GM18498 (cell line): ENCODE measurements at regions not wholly inside any gene's neighbourhood (a gene's known extent, or its start where the extent isn't known, plus 50 kb on each side); places are given as distances from the start of the nearest gene placed in this dataset.
A peak's percentile ranks its signal among the peaks of the same experiment; 100 is the strongest.

Experiments
- ATAC-seq: cut with Tn5 transposase; IDR thresholded peaks from one replicate; pipeline ENCODE4 v1.9.1; 2021; ENCODE audit warnings: mild to moderate bottlenecking, moderate library complexity; ENCODE audit not compliant: unreplicated experiment

DNA sequence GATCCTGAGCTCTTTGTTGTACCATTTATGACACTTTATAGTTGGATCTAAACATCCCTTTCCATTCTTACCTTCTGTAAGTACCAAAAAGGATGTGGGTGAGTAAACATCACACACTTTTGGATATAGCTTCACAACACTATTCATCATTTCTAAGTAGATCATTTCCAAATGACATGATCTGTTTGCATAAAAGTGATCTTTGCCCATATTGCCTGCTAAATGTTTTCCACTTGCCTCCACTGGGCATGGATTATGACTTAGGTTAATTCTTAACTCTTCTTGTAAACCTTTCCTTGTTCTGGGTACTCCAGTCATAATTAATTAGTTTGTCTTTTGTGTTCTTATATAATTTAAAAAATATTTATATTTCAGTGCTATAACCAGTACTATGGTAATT is 244.9 kb upstream of the AGA start:
- no peak for ATAC-seq

DNA sequence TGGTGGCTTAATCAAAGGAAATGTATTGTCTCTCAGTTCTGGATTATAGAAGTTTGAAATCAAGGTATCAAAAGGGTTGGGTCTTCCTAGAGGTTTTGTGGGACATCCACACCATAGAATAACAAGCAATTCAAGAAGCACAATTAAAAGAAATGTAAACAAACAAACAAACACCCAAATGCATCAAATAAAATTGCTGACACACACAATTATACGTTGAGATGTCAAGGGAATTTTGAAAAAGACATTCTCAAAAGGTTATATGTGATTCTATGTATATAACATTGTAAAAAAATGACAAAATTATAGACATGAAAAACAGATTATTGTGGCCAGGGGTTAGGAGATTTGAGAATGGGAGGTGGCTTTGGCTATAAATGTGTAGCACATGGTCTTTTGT is 250.7 kb upstream of the AGA start:
- no peak for ATAC-seq

DNA sequence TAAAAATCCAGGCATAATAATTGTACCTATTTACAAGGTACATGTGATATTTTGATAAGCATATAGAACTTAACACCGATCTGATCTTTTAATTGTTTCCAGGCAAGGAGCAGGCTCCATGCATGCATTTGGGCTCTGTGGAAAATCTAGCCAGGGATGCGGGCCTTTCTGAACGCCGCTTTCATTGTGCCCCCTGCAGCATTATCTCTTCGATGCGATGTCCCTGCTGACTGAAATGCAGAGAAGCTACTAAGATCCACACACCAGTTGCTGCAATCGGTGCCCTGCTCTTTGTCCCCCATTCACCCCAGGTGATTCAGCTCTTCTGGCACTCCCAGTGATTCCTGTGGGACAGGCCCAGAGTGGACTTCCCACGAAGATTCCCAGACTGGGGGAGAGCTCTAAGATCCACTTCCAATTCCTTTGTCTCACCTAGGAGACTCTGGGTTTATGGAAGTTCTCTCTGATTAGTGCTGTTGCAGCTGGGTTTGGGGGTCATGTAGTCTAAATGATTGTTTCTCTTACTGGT is 254.3 kb upstream of the AGA start:
- ATAC-seq: no peak

DNA sequence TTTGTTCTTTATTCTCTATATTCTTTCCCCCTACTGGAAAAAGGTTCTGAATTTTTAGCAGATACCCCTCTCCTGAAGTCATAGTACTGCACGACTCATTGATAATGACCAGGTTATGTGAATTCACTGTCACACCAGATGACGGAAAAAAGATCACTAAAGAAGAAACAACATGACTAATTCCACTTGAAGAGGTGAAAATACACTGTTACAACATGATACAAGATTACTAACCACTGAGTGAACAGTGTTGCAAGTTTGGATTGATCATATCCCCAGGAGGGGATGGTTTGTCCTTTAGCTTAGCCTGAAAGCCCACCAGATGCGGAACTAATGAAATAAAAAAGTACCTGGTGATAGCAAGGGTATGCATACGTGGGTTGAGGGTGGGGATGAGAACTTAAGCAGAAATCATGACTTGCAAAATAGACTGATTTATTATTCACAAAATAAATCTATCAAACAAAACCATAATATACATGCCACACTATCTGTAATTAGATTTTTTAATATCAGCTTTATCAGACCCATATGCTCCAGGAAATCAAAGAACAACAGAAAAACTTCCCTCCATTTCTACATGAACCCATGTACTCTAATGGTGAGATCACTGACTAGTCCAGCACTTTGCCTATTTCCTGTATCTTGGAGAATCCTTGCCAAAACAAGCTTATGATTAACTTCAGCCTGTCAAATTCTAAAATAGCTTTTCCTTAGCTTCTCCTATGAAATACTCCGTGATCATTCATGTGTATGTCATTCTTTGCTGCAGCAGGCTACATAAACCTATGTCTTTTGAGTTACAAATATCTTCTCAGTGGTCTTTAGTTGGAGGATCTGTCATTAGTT is 257.4 kb upstream of the AGA start:
- ATAC-seq: no peak

DNA sequence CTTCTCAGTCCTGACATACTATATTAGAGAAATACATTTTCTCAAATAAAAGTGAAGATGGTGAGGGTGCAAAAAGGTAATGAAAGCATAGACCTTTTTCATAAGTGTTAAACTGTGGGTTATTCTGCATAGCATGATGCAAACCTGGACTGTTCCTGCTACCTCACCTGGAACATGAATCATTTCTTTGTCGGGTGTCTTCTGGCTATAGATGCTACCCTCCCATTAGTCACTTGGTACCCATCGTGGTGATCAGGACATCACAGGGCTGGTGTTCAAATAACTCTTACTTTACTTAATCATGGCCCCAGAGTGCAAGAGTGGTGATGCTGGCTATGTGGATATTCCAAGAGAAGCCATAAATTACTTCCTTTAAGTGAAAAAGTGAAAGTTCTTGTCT is 264.7 kb upstream of the AGA start:
- ATAC-seq: no peak

DNA sequence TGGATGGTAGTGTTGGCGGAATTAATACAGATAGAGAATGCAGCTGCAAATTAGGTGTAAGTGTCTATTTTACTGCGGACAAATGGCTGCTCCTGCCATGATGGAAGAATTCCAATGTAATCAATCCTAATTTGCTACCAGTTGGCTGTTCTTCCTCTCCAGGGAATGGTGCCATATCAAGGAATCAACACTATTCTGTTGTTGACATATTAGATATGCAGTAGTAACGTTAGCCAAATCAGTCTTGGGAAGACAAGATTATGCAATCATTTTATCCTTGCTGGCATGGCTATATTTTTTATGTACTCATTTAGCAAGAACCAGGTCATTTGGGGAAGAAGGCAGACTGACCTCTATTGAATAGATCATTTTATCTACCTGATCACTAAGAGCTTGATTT is 271.2 kb upstream of the AGA start:
- ATAC-seq: no peak

DNA sequence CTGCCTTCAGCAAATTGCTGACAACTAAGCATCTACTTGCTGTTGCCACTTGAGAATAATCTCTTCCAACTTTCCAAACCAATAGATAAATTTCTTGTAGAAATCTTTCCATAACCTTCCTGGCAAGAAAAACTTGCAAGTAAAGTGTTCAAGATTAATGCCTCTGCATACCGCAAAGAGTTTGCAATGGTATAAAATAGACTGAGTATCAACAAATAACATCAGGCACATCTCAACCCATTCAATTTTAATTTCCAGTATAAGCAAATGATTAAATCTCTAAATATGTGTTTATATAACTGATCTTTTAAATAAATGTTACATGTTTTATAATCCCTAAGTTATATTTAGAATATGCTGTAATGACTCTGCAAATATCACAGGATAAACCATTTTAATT is 275.2 kb upstream of the AGA start:
- no peak for ATAC-seq

DNA sequence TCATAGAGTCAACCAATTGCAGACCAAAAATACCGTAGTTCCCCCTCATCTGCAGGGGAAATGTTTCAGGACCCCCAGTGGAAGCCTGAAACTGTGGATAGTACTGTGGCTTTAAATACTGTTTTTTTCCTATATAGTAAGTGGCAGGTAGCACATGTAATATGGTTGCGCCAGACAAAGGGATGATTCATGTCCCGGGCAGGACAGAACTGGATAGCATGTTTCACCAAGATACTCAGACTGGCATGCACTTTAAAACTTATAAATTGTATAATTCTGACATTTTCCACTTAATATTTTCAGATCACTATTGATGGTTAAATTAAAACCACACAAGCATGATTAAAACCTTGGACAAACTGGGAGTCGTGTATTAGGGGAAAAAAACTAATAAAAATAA is 276.3 kb upstream of the AGA start:
- ATAC-seq: no peak

DNA sequence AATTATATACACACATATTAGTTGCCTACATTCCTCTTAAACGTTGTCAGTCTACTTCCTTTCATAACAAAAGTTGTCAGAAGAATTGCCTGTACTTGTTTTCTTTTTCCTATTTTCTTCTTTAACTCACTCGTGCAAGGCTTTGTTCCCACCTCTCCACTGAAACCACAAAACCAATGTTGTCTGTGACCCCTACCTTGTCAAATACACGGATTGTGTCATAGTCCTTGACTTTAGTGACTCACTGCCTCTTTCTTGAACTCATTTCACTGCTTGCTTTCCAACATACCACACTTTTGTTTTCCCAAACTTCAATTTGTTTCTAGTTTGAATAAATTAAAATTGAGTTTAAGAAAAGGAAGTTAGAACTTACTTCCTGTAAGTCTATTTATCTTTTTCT is 283.9 kb upstream of the AGA start:
- ATAC-seq: no peak

DNA sequence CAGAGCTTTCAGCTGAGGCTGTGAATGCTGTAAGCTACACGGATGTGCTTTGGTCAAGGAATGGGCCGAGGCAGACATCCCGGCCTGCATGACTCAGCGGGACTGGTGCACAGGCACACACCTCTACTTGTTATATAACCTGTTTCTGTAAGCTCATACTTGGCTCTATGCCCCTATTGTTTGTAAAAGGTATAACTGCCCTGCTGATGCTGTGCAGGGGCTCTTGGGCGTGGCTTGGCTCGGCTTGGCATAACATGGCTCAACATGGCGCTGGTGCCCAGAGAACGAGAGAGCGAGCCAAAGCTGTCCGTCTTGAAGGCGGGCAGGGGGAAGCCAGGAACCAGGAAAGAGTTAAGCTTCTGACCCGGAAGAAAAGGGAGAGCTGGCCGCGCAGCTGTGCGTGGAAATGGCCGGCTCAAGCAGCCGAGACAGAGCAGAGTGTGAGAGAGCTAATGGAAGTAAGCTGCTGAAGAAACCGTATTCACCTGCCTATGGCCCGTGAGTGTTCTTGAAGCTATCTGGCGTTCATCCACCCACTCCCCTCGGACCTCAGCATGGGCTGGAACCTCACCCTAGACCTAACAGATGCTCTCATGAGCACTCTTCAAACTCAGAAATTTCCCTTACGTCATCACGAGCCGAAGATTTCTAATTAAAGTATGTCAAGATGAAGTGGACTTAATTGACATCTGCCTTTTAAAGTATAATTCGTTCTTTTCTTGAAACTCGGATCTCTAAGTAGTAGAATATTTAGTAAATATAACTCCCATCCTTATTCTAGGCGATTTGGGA is 286.3 kb upstream of the AGA start:
- no peak for ATAC-seq

DNA sequence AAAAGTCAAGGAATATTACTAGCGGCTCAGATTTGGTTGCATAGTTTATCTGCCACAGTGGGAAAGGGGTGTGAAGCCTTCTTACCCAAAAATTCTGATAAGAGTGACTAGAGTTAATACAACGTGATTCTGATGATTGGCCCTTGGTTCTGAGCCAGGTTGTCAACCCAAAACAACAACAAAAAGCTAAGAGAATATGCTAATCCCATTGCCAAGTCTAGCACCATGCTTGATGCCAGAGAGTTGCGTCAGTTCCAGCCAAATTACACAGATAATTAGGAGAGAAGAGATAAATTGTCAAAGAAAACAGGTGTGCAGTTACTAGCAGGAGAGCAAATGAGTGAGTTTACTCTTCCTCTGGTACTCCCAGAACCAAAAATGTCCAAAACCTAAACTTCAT is 287.4 kb upstream of the AGA start:
- ATAC-seq: no peak

DNA sequence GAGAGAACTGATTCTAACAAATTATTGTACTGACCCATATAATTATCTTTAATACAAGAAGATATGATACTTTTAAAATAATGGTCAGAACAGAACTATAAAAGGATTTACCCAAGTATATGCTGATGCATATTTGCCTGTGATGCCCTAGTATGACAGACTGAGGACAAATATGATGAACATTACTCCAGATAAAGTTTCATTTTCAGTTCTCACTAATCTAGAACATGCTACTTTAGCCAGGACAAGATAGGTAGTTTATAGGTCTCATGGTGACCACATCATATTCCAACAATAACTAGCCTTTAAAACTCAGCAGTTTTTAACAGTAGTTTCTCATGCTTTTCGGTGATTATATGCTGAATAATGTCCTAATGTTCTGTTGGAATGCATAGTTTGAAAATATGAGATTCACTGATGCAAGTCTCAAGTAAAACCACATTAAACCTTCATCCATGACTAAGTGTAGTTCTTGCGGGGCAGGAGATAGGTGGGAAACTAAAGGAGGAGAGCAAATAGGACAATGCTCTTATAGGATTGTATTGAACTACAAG is 295.2 kb upstream of the AGA start:
- no peak for ATAC-seq

DNA sequence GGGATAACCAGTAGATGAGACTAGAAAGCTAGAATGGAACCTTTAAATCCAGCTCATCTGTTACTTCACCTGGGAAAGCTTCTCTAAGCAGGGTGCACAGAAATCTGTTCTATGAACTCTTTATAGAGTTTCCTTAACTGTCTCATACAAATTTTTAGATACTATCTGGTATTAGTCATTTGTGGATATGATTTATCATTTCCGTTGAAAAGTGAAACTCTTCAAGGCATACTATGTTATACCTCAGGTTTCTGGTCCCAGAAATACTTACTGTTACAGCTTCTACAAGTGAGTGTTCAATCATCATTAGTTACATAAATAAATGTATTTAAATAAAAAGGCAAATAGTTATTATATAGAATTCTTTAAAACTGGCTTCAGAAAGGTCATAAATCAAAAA is 298.3 kb upstream of the AGA start:
- ATAC-seq: peak; percentile 52

DNA sequence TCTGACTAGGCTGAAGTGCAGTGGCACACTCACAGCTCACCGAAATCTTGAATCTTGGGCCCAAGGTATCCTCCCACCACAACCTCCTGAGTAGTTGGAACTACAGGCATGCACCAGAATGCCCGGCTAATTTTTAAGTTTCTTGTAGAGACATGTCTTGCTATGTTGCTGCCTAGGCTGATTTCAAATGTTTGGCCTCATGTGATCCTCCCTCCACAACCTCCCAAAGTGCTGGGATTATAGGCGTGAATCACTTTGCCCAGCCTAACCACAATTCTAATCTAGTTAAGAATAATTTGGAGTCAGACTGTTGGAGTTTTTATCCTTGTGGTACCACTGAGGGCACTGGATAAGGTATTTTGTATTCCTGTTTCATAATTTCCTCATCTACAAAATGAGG is 317.5 kb upstream of the AGA start:
- no peak for ATAC-seq

DNA sequence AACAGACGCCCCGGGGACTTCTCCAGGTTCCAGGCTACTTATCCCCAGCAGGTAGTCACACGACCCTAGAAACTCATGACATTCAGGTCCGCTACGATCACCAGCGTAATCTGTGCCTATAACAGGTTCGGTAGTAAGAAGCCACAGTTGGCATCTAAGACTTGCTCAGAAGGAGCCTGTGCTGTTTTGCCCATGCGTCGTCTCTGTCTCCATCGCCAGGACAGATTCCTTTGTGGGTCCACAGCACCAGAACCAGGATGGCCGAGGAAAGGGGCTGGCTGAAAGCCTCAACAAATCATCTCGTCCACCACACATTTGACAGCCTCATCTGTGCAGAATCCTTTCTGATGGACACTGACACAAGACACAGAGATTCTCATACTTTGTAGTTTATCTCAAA is 319.5 kb upstream of the AGA start:
- no peak for ATAC-seq

DNA sequence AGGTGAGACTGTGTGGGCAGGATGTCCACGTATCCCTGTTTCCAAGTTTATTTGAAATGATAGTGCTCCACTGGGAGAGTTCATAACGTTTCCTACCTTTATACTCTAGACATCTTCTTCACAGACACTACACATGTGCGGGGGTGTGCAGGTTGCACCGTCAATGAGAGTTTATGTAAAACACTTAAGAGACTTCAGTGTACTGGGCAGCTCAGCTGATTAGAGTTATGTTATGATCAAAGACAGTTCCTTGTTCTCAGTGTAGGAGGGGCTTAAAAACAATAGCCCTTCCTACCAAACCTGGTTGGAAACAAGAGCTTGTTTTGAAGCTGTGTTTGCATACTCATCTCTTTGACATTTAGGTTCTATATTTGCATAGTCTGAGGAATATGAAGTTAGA is 326.9 kb upstream of the AGA start:
- no peak for ATAC-seq

DNA sequence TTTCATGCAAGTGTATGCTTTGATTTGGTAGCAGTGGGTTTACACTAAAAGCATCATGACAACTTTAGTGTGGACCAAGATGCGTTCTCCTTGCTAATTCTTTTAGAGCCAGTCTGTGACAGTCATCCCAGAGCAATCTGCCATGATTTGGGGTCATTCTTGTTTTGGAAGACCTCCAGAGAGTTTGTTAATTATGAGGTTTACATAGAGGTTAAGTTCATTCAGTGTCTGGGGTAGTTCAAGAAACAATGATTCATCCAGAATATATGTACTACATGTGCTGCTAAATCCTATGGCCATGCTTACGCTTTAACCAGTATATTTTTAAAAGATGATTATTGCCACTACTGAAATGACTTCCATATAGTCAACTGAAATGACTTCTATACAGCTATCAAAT is 328.5 kb upstream of the AGA start:
- ATAC-seq: no peak

DNA sequence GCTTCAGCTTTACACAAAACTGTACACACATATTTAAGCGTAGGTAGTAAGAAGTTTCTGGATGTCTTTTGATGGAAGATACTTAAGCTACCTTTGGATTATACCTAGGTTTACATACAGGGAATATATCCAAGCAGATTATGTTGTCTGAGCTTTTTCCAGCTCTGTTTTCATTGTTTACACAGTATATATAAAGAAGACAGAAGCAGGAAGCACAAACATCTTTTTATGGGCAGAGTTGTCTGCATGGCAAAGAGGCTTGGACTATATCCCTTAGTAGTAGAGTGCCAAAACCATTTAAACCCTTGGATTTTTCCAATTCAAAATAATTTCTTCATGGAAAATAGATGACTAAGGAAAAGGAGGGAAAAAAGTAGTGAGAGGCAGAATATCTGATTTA is 329.4 kb upstream of the AGA start:
- no peak for ATAC-seq

DNA sequence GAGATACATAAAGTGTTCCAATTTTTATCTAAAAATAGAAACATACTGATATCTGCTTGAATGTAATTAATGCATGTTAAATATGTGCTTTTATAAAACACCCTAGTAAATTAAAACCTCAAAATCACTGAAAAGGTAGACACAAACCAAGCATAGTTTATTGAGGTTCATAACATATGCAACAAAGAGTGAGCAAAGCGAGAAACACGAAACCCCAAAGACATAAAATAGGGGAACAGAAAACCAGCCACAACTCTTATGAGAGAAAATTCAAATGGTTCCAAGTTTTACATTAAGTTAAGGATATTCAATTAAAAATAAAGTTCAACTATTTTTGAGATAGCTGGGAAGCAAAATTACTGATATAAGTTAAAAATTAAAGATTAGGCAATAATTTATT is 336.4 kb upstream of the AGA start:
- peak; percentile 54 for ATAC-seq

DNA sequence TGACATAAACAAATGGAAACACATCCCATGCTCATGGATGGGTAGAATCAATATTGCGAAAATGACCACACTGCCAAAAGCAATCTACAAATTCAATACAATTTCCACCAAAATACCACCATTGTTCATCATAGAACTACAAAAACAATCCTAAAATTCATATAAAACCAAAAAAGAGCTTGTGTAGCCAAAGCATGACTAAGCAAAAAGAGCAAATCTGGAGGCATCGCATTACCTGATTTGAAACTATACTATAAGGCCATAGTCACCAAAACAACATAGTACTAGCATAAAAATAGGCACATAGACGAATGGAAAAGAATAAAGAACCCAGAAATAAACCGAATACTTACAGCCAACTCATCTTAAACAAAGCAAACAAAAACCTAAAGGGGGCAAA is 342.8 kb upstream of the AGA start:
- ATAC-seq: no peak

DNA sequence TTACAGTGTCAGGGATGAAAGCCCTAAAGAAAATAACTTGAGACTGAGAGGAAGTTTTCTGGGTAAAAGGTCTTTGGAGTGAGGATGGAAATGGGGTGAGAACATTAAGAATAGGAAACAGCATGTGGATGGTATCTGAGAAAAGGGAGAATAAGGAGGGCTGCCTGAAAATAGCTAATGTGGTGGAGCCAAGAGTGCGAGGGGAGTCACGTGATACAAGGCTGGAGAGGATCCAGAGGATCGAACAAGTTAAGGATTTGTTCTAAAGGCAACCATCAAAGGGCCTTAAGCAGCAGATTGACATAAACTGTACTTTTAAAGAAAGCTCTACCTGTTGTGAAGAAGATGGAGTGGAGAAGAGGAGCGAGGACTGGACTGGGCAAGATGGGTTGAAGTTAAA is 347.4 kb upstream of the AGA start:
- ATAC-seq: no peak

DNA sequence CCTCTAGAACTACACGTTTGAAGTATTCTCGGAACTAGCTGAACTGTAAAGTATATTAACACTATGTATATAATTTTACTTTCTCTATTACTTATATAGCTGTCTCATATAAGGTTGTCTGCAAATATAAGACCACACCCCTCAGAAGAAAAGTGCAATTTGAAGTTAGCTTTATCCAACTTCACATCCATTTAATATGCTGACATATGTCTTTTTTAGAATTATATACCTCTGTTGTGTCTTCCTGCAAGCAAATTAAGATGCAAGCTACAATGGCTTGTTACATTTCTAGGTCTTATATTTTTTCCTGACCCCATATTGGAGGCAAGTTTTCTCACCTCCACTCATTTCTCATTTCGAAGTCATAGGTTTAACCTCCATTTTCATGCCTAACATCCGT is 349.0 kb upstream of the AGA start:
- no peak for ATAC-seq
